HEK293 (cell line): ENCODE measurements at regions not wholly inside any gene's neighbourhood (a gene's known extent, or its start where the extent isn't known, plus 50 kb on each side); places are given as distances from the start of the nearest gene placed in this dataset.

ENCODE experiments used
- GLI4 ChIP-seq: fragments of 450-650 bp; formaldehyde crosslinking; IDR thresholded peaks from 2 replicates; pipeline ENCODE4 v1.5.1; 2016; ENCODE audit warnings: missing biosample characterization, missing genetic modification characterization
- SETDB1 ChIP-seq: IDR thresholded peaks from one replicate; pipeline ENCODE4 v1.6.1; 2017; ENCODE audit warnings: mild to moderate bottlenecking, low read length, moderate library complexity, mixed read lengths; ENCODE audit not compliant: insufficient read length
- ZBTB21 ChIP-seq: fragments of 450-650 bp; formaldehyde crosslinking; IDR thresholded peaks from 2 replicates; pipeline ENCODE4 v1.5.1; 2017; ENCODE audit warnings: missing biosample characterization, missing genetic modification characterization
- TF ChIP-seq, protein P1 (sequence below): fragments of 450-650 bp; formaldehyde crosslinking; IDR thresholded peaks from 2 replicates; pipeline ENCODE4 v1.5.1; 2016; ENCODE audit warnings: missing biosample characterization, missing genetic modification characterization, low read depth
- TF ChIP-seq, protein P2 (sequence below): fragments of 450-650 bp; formaldehyde crosslinking; IDR thresholded peaks from 2 replicates; pipeline ENCODE4 v1.5.1; 2016; ENCODE audit warnings: missing biosample characterization, missing genetic modification characterization
- TF ChIP-seq, protein P3 (sequence below): fragments of 450-650 bp; formaldehyde crosslinking; IDR thresholded peaks from 2 replicates; pipeline ENCODE4 v1.5.1; 2016; ENCODE audit warnings: missing biosample characterization, missing genetic modification characterization
- TF ChIP-seq, protein P4 (sequence below): fragments of 450-650 bp; formaldehyde crosslinking; IDR thresholded peaks from 2 replicates; pipeline ENCODE4 v1.5.1; 2016; ENCODE audit warnings: missing biosample characterization, missing genetic modification characterization

DNA sequence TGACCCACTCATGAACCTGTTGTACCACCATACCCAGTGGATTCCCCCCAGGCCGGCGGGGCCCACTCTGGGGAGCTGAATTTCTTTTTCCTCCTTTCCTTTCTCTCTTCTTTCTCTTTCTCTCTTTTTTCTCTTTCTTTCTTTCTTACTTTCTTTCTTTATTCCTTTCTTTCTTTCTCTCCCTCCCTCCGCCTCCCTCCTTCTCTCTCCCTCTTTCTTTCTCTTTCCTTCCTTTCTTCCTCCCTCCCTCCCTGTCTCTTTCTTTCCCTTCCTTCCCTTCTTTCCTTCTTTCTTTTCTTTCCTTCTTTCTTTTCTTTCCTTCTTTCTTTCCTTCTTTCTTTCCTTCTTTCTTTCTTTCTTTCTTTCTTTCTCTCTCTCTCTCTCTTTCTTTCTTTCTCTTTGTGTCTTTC, 327.7 kb downstream of the ZNF536 start:
- TF ChIP-seq, protein P1, sequence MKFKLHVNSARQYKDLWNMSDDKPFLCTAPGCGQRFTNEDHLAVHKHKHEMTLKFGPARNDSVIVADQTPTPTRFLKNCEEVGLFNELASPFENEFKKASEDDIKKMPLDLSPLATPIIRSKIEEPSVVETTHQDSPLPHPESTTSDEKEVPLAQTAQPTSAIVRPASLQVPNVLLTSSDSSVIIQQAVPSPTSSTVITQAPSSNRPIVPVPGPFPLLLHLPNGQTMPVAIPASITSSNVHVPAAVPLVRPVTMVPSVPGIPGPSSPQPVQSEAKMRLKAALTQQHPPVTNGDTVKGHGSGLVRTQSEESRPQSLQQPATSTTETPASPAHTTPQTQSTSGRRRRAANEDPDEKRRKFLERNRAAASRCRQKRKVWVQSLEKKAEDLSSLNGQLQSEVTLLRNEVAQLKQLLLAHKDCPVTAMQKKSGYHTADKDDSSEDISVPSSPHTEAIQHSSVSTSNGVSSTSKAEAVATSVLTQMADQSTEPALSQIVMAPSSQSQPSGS (tag by site-specific recombination), result no peak
- TF ChIP-seq, protein P2, sequence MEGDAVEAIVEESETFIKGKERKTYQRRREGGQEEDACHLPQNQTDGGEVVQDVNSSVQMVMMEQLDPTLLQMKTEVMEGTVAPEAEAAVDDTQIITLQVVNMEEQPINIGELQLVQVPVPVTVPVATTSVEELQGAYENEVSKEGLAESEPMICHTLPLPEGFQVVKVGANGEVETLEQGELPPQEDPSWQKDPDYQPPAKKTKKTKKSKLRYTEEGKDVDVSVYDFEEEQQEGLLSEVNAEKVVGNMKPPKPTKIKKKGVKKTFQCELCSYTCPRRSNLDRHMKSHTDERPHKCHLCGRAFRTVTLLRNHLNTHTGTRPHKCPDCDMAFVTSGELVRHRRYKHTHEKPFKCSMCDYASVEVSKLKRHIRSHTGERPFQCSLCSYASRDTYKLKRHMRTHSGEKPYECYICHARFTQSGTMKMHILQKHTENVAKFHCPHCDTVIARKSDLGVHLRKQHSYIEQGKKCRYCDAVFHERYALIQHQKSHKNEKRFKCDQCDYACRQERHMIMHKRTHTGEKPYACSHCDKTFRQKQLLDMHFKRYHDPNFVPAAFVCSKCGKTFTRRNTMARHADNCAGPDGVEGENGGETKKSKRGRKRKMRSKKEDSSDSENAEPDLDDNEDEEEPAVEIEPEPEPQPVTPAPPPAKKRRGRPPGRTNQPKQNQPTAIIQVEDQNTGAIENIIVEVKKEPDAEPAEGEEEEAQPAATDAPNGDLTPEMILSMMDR (tag by site-specific recombination), result no peak
- TF ChIP-seq, protein P3, sequence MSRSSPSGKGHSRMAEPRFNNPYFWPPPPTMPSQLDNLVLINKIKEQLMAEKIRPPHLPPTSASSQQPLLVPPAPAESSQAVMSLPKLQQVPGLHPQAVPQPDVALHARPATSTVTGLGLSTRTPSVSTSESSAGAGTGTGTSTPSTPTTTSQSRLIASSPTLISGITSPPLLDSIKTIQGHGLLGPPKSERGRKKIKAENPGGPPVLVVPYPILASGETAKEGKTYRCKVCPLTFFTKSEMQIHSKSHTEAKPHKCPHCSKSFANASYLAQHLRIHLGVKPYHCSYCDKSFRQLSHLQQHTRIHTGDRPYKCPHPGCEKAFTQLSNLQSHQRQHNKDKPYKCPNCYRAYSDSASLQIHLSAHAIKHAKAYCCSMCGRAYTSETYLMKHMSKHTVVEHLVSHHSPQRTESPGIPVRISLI (tag by site-specific recombination), result no peak
- no peak for TF ChIP-seq GLI4
- TF ChIP-seq, protein P4, sequence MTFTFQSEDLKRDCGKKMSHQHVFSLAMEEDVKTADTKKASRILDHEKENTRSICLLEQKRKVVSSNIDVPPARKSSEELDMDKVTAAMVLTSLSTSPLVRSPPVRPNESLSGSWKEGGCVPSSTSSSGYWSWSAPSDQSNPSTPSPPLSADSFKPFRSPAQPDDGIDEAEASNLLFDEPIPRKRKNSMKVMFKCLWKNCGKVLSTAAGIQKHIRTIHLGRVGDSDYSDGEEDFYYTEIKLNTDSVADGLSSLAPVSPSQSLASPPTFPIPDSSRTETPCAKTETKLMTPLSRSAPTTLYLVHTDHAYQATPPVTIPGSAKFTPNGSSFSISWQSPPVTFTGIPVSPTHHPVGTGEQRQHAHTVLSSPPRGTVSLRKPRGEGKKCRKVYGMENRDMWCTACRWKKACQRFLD (tag by site-specific recombination), result no peak
- TF ChIP-seq SETDB1, result no peak
- TF ChIP-seq ZBTB21 (tag by site-specific recombination), result no peak
